Nephron progenitor cell (in vitro differentiated cells): ENCODE measurements at regions not wholly inside any gene's neighbourhood (a gene's known extent, or its start where the extent isn't known, plus 50 kb on each side); places are given as distances from the start of the nearest gene placed in this dataset.
A peak's percentile ranks its signal among the peaks of the same experiment; 100 is the strongest.

Experiments
- DNase-seq: peaks from one replicate; pipeline ENCODE4 v3.0.0; 2021
- H3K27ac Mint-ChIP-seq: 2 replicates; pipeline ENCODE4 v1.8.0; 2021; ENCODE audit warnings: mild to moderate bottlenecking, moderate library complexity, mixed read lengths
- H3K27me3 Mint-ChIP-seq: 2 replicates; pipeline ENCODE4 v1.8.0; 2021; ENCODE audit warnings: mild to moderate bottlenecking, low read depth, mixed read lengths; ENCODE audit not compliant: poor library complexity
- H3K36me3 Mint-ChIP-seq: 2 replicates; pipeline ENCODE4 v1.8.0; 2021; ENCODE audit warnings: low read depth, mixed read lengths
- H3K4me1 Mint-ChIP-seq: 2 replicates; pipeline ENCODE4 v1.8.0; 2021; ENCODE audit warnings: mixed read lengths
- H3K4me3 Mint-ChIP-seq: 2 replicates; pipeline ENCODE4 v1.8.0; 2021; ENCODE audit warnings: mild to moderate bottlenecking, moderate library complexity, mixed read lengths
- H3K9me3 Mint-ChIP-seq: 2 replicates; pipeline ENCODE4 v1.8.0; 2021; ENCODE audit warnings: mild to moderate bottlenecking, moderate library complexity, mixed read lengths
- CTCF ChIP-seq: fragments of 200-600 bp; sonication (generic); IDR thresholded peaks from 2 replicates; pipeline ENCODE4 v1.5.0; 2021; ENCODE audit warnings: antibody characterized with exemption

DNA sequence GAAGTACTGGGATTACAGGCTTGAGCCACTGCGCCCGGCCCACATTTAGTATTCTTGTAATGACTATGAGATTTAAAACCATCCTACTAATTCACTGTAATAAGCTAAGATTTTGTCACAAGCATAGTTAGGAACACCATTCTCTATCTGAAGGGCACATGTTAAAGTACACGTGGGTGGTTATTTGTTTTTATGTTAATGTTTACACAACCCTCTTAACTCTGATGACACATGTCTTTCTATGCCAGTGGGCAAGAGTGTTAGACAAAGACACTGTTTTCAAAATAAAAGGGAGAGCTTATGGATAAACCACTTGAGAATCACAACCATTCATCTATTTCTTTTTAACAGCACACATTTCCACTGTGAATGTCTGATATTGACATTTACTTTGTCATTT, 537.6 kb upstream of the IL12A start:
- Mint-ChIP-seq H3K27ac (no peak overlapping the region), H3K4me1 (no peaks in the 10 kb centered on the region), H3K36me3 (no peaks in the 10 kb centered on the region), H3K27me3 (peaks cover 7% of the 10 kb centered on the region), H3K4me3 (no peak overlapping the region), H3K9me3 (no peaks in the 10 kb centered on the region)
- no peak for TF ChIP-seq CTCF
- DNase-seq, result no peak

DNA sequence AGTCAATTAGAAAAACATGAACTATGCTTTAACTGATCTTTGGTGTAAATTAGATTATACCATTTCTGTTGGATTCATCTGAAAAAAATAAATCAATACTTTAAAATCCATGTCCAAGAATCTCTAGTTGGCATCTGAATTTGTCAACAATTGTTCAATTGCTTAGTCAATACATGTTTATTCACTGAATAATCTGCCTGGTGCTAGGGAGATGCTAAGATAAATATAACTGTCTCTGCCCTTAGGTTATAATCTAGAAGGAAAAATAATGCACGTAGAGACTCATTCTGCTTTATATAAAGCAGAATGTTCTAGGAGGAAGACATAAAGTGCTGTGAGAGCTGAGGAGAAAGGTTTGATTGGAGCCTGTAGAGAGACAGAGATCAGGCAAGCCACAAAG, 537.2 kb upstream of the IL12A start:
- H3K9me3 Mint-ChIP-seq, result no peaks in the 10 kb centered on the region
- H3K27ac Mint-ChIP-seq, result no peak overlapping the region
- H3K36me3 Mint-ChIP-seq, result no peaks in the 10 kb centered on the region
- H3K4me1 Mint-ChIP-seq, result no peaks in the 10 kb centered on the region
- H3K4me3 Mint-ChIP-seq, result no peak overlapping the region
- no peak for TF ChIP-seq CTCF
- no peak for DNase-seq
- peaks cover 7% of the 10 kb centered on the region for H3K27me3 Mint-ChIP-seq

DNA sequence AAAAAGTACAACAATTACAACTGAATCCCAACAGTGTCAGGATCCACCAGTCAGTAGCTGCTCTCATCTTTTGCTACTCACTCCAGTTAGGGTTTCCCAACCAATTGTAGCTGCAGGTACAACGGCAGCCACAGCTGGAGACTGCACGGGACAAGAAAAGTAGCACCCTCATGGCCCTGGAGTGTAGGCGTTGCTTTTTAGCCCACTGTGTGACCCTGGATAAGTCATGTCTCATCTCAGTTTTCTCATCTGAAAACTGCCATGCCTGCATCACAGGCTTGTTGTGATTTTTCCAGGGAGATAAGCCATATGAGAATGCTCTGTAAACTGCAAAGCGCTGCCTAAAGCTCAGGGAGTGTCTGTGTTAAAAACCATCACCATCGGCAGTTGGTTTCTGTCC, 535.6 kb upstream of the IL12A start:
- TF ChIP-seq CTCF, result no peak
- Mint-ChIP-seq H3K4me1 (no peaks in the 10 kb centered on the region), H3K27ac (no peak overlapping the region), H3K4me3 (no peak overlapping the region), H3K36me3 (no peaks in the 10 kb centered on the region), H3K27me3 (peaks cover 7% of the 10 kb centered on the region), H3K9me3 (no peaks in the 10 kb centered on the region)
- DNase-seq, result no peak

GRCh38 chr3:159453945-159454344, 534.7 kb upstream of the IL12A start:
- no peak for DNase-seq
- no peak for TF ChIP-seq CTCF
- peaks cover 7% of the 10 kb centered on the region for H3K27me3 Mint-ChIP-seq
- H3K9me3 Mint-ChIP-seq, result no peaks in the 10 kb centered on the region
- no peak overlapping the region for H3K4me3 Mint-ChIP-seq
- no peak overlapping the region for H3K27ac Mint-ChIP-seq
- peaks cover 4% of the 10 kb centered on the region for H3K4me1 Mint-ChIP-seq
- H3K36me3 Mint-ChIP-seq, result no peaks in the 10 kb centered on the region

DNA sequence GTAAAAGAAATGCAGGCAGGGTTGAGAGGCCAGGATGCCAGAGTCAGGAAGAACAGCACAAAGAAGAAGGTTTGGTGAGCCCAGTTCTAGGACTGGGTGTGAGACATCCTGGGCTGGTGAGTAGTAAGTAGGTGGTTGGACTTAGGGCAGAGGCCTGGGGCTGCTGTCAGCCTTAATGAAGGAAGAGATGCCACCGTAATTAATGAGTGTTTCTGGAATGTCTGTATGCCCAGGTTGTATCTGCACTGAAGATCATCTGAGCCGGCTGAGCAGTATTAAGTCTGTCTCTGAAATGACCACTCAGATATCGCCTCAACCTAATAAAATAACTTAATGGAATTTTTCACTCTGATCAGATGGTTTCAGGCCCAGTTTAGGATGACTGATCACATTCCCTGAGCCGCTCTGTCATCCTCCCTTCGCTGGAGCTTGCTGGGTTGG, 532.9 kb upstream of the IL12A start:
- no peak for TF ChIP-seq CTCF
- no peak overlapping the region for H3K4me3 Mint-ChIP-seq
- no peak overlapping the region for H3K27ac Mint-ChIP-seq

DNA sequence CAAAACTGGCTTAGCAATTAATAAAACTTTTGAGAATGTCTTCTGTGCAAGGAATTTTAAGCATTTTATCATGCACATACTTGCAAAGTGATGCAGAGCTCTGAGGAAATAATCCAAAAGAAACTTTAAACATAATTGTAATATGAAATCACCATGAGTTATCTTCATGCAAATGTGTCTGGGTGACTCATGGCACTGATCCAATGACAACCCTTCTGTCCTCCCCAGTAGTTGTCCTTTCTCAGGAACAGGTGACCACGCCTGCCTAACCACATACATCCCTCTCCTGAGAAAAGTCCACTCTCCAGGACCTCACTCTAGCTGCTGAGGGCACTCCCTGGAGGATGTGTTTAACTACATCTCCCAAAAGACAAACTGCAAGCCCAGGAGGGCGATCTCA, 530.6 kb upstream of the IL12A start:
- Mint-ChIP-seq H3K9me3 (no peaks in the 10 kb centered on the region), H3K27me3 (peaks cover 6% of the 10 kb centered on the region), H3K4me1 (peaks cover 4% of the 10 kb centered on the region), H3K36me3 (no peaks in the 10 kb centered on the region), H3K27ac (peak overlapping the region; percentile 29), H3K4me3 (no peak overlapping the region)
- TF ChIP-seq CTCF, result no peak
- DNase-seq, result no peak

More for the DNA sequence above, 532.9 kb upstream of the IL12A start:
- peaks cover 4% of the 10 kb centered on the region for H3K4me1 Mint-ChIP-seq
- no peaks in the 10 kb centered on the region for H3K36me3 Mint-ChIP-seq
- no peak for DNase-seq
- no peaks in the 10 kb centered on the region for H3K9me3 Mint-ChIP-seq
- H3K27me3 Mint-ChIP-seq, result peaks cover 3% of the 10 kb centered on the region
